Trophoblast cell (in vitro differentiated cells and primary cell): ENCODE measurements at regions not wholly inside any gene's neighbourhood (a gene's known extent, or its start where the extent isn't known, plus 50 kb on each side); places are given as distances from the start of the nearest gene placed in this dataset.

Source experiments
- DNase-seq, 2 donors: peaks; one replicate each; pipeline ENCODE4 v3.0.0-alpha.2; 2016
- H2AFZ ChIP-seq: 2 replicates; pipeline ENCODE4 v1.6.1; 2013; ENCODE audit warnings: low read length, moderate library complexity, mild to moderate bottlenecking; ENCODE audit not compliant: insufficient read depth, poor library complexity
- H2AK5ac ChIP-seq: 2 replicates; pipeline ENCODE4 v1.6.1; 2013; ENCODE audit warnings: mild to moderate bottlenecking, low read length
- H2BK120ac ChIP-seq: 2 replicates; pipeline ENCODE4 v1.6.1; 2013; ENCODE audit warnings: low read length, mild to moderate bottlenecking, moderate library complexity; ENCODE audit not compliant: insufficient read depth, poor library complexity
- H2BK12ac ChIP-seq: 2 replicates; pipeline ENCODE4 v1.6.1; 2013; ENCODE audit warnings: mild to moderate bottlenecking, low read length, moderate library complexity
- H2BK5ac ChIP-seq: 2 replicates; pipeline ENCODE4 v1.6.1; 2013; ENCODE audit warnings: low read length, low read depth, moderate library complexity, mild to moderate bottlenecking; ENCODE audit not compliant: poor library complexity
- H3K14ac ChIP-seq: 2 replicates; pipeline ENCODE4 v1.6.1; 2013; ENCODE audit warnings: mild to moderate bottlenecking, low read length
- H3K18ac ChIP-seq: 2 replicates; pipeline ENCODE4 v1.6.1; 2013; ENCODE audit warnings: mild to moderate bottlenecking, low read length
- H3K23ac ChIP-seq: 2 replicates; pipeline ENCODE4 v1.6.1; 2013; ENCODE audit warnings: low read length
- H3K27ac ChIP-seq: 2 replicates; pipeline ENCODE4 v1.5.1; 2013; ENCODE audit warnings: low read depth, mild to moderate bottlenecking, inconsistent platforms, low read length, moderate library complexity
- H3K27me3 ChIP-seq: 2 replicates; pipeline ENCODE4 v1.6.1; 2013; ENCODE audit warnings: inconsistent platforms, mild to moderate bottlenecking, low read length, moderate library complexity; ENCODE audit not compliant: insufficient read depth
- H3K36me3 ChIP-seq, 2 experiments: 1 replicate in 1 of 2; 2 replicates in 1 of 2; pipeline ENCODE4 v1.6.1; 2013; ENCODE audit warnings: low read length in 2 of 2, mild to moderate bottlenecking in 2 of 2, moderate library complexity in 1 of 2; ENCODE audit not compliant: insufficient read depth in 2 of 2, control insufficient read depth in 1 of 2
- H3K4ac ChIP-seq: 2 replicates; pipeline ENCODE4 v1.6.1; 2013; ENCODE audit warnings: low read depth, mild to moderate bottlenecking, low read length, moderate library complexity
- H3K4me1 ChIP-seq, 2 experiments: 1 replicate in 1 of 2; 2 replicates in 1 of 2; pipeline ENCODE4 v1.6.1; 2013; ENCODE audit warnings: low read length in 2 of 2, mild to moderate bottlenecking in 2 of 2, moderate library complexity in 1 of 2; ENCODE audit not compliant: insufficient read depth in 2 of 2, control insufficient read depth in 1 of 2
- H3K4me2 ChIP-seq: 2 replicates; pipeline ENCODE4 v1.6.1; 2013; ENCODE audit warnings: inconsistent platforms, mild to moderate bottlenecking, low read length, moderate library complexity
- H3K4me3 ChIP-seq: 2 replicates; pipeline ENCODE4 v1.5.1; 2013; ENCODE audit warnings: mild to moderate bottlenecking, low read depth, low read length, inconsistent platforms
- H3K79me1 ChIP-seq: one replicate; pipeline ENCODE4 v1.6.1; 2013; ENCODE audit warnings: low read length
- H3K79me2 ChIP-seq: 2 replicates; pipeline ENCODE4 v1.6.1; 2013; ENCODE audit warnings: low read length, mild to moderate bottlenecking; ENCODE audit not compliant: control insufficient read depth, insufficient read depth, poor library complexity
- H3K9ac ChIP-seq: 2 replicates; pipeline ENCODE4 v1.6.1; 2013; ENCODE audit warnings: mild to moderate bottlenecking, low read length
- H3K9me3 ChIP-seq: 2 replicates; pipeline ENCODE4 v1.6.1; 2013; ENCODE audit warnings: low read depth, mild to moderate bottlenecking, control low read depth, inconsistent platforms, low read length; ENCODE audit not compliant: insufficient read depth
- H4K12ac ChIP-seq: 2 replicates; pipeline ENCODE4 v1.6.1; 2013; ENCODE audit warnings: low read depth, mild to moderate bottlenecking, low read length, moderate library complexity
- H4K8ac ChIP-seq: 2 replicates; pipeline ENCODE4 v1.6.1; 2013; ENCODE audit warnings: low read depth, mild to moderate bottlenecking, low read length, moderate library complexity
- H4K91ac ChIP-seq: one replicate; pipeline ENCODE4 v1.6.1; 2013; ENCODE audit warnings: low read depth, mild to moderate bottlenecking, low read length, moderate library complexity
- WGBS: extraction: QIAGEN DNeasy Blood & Tissue Kit; methylation state at CpG from one replicate; pipeline ENCODE4 v1.1.7; 2013; ENCODE audit warnings: missing lambda C conversion rate; ENCODE audit not compliant: insufficient read length, insufficient coverage; ENCODE audit errors: extremely low coverage; 5-methylcytosine and 5-hydroxymethylcytosine counted together

- H3K27me3 ChIP-seq, result no peaks in the 10 kb centered on the region
- H2AFZ ChIP-seq, result no peak overlapping the region
- H4K12ac ChIP-seq, result no peak overlapping the region
- H3K36me3 ChIP-seq, result no peaks in the 10 kb centered on the region
- H3K18ac ChIP-seq, result no peak overlapping the region
- H2BK12ac ChIP-seq, result no peak overlapping the region
- H3K4me3 ChIP-seq, result no peak overlapping the region
- peaks cover 2% of the 10 kb centered on the region for H3K79me1 ChIP-seq
- H3K9ac ChIP-seq, result no peak overlapping the region
- H3K4ac ChIP-seq, result no peak overlapping the region
- no peak overlapping the region for H2AK5ac ChIP-seq
- H3K79me2 ChIP-seq, result no peaks in the 10 kb centered on the region
- peak in 1 of 2 donors; percentile 42 for DNase-seq
- no peak overlapping the region for H3K4me2 ChIP-seq
- peaks cover 0 to 2% of the 10 kb centered on the region in 2 experiments for H3K4me1 ChIP-seq
- no peak overlapping the region for H2BK120ac ChIP-seq
- H3K23ac ChIP-seq, result no peak overlapping the region
- H3K14ac ChIP-seq, result no peak overlapping the region
- no peak overlapping the region for H2BK5ac ChIP-seq
- no peak overlapping the region for H3K27ac ChIP-seq
- no CpG with 5 or more reads among the region's 5 CpGs for WGBS
- no peak overlapping the region for H4K8ac ChIP-seq
- no peak overlapping the region for H4K91ac ChIP-seq
- H3K9me3 ChIP-seq, result no peaks in the 10 kb centered on the region
Measured at GRCh38 chr13:44807449-44808034, 181.7 kb downstream of the NUFIP1 start.

GRCh38 chr13:44806826-44807225 is 182.4 kb downstream of the NUFIP1 start:
- DNase-seq, result no peak
- H2BK5ac ChIP-seq, result no peak overlapping the region
- H2BK120ac ChIP-seq, result no peak overlapping the region
- H3K4me3 ChIP-seq, result no peak overlapping the region
- H3K27ac ChIP-seq, result no peak overlapping the region
- H3K9me3 ChIP-seq, result no peaks in the 10 kb centered on the region
- no peak overlapping the region for H4K8ac ChIP-seq
- peaks cover 0 to 2% of the 10 kb centered on the region in 2 experiments for H3K4me1 ChIP-seq
- H2AK5ac ChIP-seq, result no peak overlapping the region
- WGBS, result no CpG with 5 or more reads among the region's 10 CpGs
- H2BK12ac ChIP-seq, result no peak overlapping the region
- H4K91ac ChIP-seq, result no peak overlapping the region
- H3K9ac ChIP-seq, result no peak overlapping the region
- peaks cover 2% of the 10 kb centered on the region for H3K79me1 ChIP-seq
- no peaks in the 10 kb centered on the region for H3K36me3 ChIP-seq
- no peak overlapping the region for H3K4ac ChIP-seq
- no peak overlapping the region for H3K14ac ChIP-seq
- H3K79me2 ChIP-seq, result no peaks in the 10 kb centered on the region
- H3K23ac ChIP-seq, result no peak overlapping the region
- H4K12ac ChIP-seq, result no peak overlapping the region
- H2AFZ ChIP-seq, result no peak overlapping the region
- no peaks in the 10 kb centered on the region for H3K27me3 ChIP-seq
- no peak overlapping the region for H3K18ac ChIP-seq
- H3K4me2 ChIP-seq, result no peak overlapping the region

GRCh38 chr13:44805585-44805984 is 183.7 kb downstream of the NUFIP1 start:
- Histone ChIP-seq H3K4me2 (no peak overlapping the region), H3K4me3 (no peak overlapping the region), H3K23ac (no peak overlapping the region), H3K79me1 (peaks cover 2% of the 10 kb centered on the region), H3K27ac (no peak overlapping the region), H3K9ac (no peak overlapping the region), H3K14ac (no peak overlapping the region), H3K18ac (no peak overlapping the region), H2BK120ac (no peak overlapping the region), H4K91ac (no peak overlapping the region), H3K4ac (no peak overlapping the region), H2BK5ac (no peak overlapping the region), H2AK5ac (no peak overlapping the region), H3K36me3 (no peaks in the 10 kb centered on the region), H3K79me2 (no peaks in the 10 kb centered on the region), H3K9me3 (no peaks in the 10 kb centered on the region), H3K27me3 (no peaks in the 10 kb centered on the region), H4K8ac (no peak overlapping the region), H2AFZ (no peak overlapping the region), H2BK12ac (no peak overlapping the region), H3K4me1 (peaks cover 0 to 2% of the 10 kb centered on the region in 2 experiments), H4K12ac (no peak overlapping the region)
- no CpG with 5 or more reads among the region's 5 CpGs for WGBS
- no peak for DNase-seq

GRCh38 chr13:44803390-44803789 is 185.9 kb downstream of the NUFIP1 start:
- no peak overlapping the region for H3K4ac ChIP-seq
- H2AK5ac ChIP-seq, result no peak overlapping the region
- H4K12ac ChIP-seq, result no peak overlapping the region
- H2BK12ac ChIP-seq, result no peak overlapping the region
- H2BK120ac ChIP-seq, result no peak overlapping the region
- no peak overlapping the region for H2BK5ac ChIP-seq
- no peaks in the 10 kb centered on the region for H3K9me3 ChIP-seq
- H3K79me1 ChIP-seq, result no peaks in the 10 kb centered on the region
- no peak overlapping the region for H3K14ac ChIP-seq
- DNase-seq, result no peak
- no peak overlapping the region for H2AFZ ChIP-seq
- no peak overlapping the region for H3K27ac ChIP-seq
- H3K18ac ChIP-seq, result no peak overlapping the region
- no peak overlapping the region for H3K9ac ChIP-seq
- no peaks in the 10 kb centered on the region for H3K4me1 ChIP-seq
- no peak overlapping the region for H4K91ac ChIP-seq
- no peak overlapping the region for H3K4me2 ChIP-seq
- WGBS, result no CpG with 5 or more reads among the region's 4 CpGs
- H3K23ac ChIP-seq, result no peak overlapping the region
- no peak overlapping the region for H3K4me3 ChIP-seq
- no peaks in the 10 kb centered on the region for H3K27me3 ChIP-seq
- H3K36me3 ChIP-seq, result no peaks in the 10 kb centered on the region
- H3K79me2 ChIP-seq, result no peaks in the 10 kb centered on the region
- H4K8ac ChIP-seq, result no peak overlapping the region
